ENCODE measurements at regions not wholly inside any gene's neighbourhood (a gene's known extent, or its start where the extent isn't known, plus 50 kb on each side); places are given as distances from the start of the nearest gene placed in this dataset.
"Not testable (repeated sequence)": the region's sequence is repeated elsewhere in the genome, so short reads cannot be mapped to it uniquely, and the experiment has no call there.

DNA sequence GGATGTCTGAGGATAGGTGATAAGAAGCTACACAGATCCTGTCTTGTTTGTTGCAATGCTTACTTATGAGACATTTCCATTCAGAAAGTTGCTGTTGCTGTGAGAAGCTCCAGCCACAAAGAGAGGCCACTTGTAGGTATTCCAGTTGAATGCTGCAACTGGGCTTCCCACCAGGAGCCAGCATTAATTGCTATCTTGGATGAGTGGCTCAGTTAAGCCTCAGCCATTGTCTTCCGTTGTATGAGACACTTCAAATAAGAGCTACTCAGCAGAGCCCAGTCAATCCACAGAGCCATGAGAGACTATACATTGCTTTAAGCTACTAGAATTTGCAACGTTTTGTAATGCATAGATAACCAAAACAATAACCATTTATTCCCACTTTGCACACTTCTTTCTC is 104.3 kb upstream of the ARRDC3 start:
- DNase-seq (ENCODE audit: low read depth), result no peak

DNA sequence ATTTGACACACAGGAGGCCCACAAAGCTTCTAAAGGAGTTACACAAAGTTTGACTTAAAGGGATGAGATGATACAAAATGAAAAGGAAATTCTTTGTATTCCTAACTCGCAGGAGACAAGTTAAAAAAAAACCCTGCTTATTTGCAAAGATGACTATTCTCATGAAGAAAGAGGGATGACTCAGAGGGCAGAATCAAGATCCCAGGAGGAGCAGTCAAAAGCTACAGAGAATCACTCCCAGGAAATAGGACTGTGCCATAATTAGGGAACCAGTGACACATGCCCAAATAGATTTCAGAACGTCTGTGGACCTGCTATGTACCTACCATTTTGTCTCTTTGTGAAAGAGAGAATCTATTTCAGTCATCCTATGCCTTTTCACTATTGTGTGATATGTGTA is 103.5 kb upstream of the ARRDC3 start:
- DNase-seq (ENCODE audit: low read depth), result no peak

DNA sequence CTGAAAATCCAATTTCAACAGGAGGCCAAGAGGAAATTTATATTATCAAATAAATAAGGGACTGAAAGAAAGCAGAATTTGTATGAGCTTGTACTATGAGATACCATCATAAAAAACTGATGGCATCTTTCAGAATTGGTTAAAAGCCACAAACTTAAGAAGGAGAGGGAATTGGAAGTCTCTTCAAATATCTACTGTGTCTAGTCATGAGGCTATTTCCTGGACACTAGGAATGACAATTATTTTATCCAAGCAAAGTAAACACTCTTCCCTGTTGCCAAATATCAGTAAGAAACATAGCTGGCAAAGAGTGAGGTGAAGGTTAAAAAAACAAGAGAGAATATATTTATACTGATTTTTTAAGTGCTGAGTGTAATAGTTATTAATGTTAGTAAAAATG is 101.5 kb upstream of the ARRDC3 start:
- DNase-seq (ENCODE audit: low read depth), result no peak

DNA sequence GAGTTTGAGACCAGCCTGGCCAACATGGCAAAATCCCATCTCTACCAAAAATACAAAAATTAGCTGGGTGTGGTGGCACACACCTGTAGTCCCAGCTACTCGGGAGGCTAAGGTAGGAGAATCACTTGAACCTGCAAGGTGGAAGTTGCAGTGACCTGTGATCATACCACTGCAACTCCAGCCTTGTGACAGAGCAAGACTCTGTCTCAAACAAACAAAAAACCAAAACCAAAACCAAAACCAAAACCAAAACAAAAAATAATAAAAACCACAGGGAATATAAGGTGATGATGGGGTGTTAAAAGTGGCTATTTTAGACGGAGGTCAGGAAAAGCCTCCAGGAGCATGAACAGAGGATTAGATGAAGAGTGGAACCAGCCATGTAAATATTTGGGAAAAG is 96.3 kb upstream of the ARRDC3 start:
- DNase-seq (ENCODE audit: low read depth), result not testable (repeated sequence)

DNA sequence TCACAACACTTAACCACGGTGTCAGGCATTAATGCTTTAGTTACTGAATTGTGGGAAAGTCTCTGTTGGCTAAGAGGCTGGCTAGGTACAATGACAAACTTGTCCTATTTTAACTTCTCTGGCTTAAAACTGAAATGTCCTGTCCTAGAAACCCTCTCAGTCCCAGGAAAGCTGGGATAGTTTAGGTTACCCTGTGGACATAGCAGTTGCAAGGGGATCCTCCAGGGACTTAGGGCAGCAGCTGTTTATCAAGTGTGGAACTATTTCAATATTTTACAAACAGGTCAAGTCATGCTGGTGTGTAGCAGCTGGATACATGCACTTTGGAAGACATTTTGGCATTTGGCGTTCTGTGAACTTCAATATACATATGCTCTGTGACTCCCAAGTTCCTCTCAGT is 95.0 kb upstream of the ARRDC3 start:
- no peak for DNase-seq (ENCODE audit: low read depth)

DNA sequence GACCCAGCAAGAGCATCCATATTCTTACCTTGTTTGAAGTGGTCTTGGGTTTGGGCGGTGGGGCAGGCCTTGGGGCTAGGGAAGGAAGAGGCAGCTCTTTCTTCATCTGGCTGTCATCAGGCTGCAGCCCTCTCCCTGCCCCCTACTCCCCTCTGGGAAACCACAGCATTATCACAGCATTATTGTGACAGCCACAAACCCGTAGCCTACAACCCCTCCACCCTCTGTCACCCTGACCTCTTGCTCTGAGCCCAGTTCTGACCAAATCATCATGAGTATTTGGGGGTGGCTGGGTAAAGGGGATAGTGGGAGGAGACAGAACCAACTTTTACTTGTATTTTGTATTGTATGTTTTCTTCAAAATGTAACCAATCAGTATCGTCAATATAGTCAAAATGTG is 94.3 kb upstream of the ARRDC3 start:
- no peak for DNase-seq (ENCODE audit: low read depth)

DNA sequence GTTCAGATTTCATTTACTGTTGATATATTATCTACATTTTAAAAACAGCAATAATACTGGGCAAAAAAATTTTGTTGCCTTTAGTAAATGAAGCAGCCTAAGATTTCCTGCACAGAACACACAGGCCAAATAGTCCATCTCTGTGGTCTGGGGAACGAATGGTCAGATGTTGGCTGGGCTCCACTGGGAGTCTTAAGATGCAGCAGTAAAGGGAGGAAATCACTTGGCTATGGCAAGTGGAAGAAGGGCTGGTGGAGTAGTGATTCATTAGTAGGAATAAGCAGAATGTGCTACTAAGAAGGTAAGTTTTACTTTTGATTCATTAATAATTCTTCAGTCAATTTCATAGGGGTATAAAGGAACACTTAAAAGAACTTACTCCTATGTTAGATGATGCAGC is 91.1 kb upstream of the ARRDC3 start:
- no peak for DNase-seq (ENCODE audit: low read depth)

DNA sequence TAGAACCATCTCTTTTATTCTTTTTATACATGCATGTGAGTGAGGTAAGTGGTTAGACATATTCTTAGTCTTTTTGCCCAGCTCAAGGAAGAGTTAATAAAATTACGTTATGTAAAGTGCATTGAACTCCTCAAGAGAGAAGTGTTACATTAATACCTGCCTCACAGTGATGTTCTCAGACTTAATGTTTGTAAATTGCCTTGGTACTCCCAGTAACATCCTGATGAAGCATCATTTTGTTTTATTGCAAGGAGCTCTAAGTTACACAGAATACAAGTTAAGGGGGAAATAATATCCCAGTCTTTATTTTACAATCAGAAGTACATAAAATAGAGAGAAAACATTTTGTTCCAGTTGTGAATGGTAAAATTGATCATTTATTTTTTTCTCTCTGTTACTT is 89.5 kb upstream of the ARRDC3 start:
- no peak for DNase-seq (ENCODE audit: low read depth)

DNA sequence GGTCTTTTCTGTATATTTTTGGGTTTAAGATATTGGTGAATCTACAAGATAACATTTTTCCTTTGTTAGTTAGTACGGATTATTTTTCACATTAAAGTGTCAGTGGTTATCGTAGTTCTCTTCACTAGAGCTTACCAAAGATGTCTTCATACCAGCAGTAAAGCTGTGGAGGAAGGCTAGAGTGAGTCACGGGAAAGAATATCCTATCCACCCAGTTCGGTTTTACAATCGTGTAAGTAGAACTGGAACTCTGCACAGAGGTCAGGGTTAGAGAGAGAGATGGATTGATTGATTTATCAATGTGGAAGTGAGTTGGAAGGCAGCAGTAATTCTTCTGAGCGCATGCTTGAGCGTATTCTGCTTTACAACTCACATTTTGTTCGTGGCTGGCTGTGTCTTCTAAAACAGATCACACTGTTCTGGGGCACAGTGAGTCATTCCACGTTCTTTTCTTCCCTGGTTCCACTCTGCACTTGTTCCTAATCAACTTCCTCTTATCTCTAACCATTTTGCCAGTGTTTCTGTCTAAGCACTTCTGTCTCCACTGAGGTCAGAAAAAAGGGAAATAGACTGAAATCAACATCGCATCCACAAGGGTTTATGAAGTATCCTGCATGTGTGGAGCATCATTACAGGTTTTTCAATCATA is 86.5 kb upstream of the ARRDC3 start:
- DNase-seq (ENCODE audit: low read depth), result no peak

DNA sequence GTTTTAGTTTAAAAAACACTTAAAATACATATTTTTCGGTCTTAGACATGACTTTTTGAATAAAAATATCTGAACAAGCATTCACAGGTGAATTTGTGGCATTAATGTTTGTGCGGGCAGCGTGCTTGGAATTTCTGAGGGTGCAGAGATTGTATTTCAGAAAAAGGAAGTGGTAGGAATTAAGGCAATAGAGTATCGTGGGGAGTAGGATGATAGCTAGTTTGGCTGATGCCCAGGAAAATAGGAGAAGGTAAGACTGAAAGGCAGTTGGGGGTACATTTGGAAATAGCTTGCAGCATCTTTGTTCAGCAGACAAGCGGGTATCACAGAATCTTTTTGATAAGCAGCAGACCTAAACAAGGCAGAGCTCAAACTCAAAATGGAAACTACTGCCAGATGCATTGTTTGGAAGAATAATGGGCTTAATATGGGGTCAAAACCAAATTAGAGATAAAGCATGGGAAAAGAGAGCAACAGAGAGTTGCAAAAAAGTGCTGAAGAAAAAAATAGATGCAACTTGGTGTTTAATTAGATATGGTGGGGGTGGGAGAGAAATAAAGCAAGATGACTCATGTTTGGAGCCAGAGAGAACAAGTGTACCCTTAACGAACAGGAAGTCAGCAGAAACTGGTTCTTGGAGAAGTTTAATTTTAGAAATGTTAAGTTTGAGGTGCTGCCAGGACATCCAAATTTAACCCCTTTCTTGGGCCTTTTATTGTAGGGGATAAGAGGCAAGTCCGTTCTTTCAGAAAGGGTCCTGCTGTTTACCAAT is 85.7 kb upstream of the ARRDC3 start:
- no peak for DNase-seq (ENCODE audit: low read depth)

DNA sequence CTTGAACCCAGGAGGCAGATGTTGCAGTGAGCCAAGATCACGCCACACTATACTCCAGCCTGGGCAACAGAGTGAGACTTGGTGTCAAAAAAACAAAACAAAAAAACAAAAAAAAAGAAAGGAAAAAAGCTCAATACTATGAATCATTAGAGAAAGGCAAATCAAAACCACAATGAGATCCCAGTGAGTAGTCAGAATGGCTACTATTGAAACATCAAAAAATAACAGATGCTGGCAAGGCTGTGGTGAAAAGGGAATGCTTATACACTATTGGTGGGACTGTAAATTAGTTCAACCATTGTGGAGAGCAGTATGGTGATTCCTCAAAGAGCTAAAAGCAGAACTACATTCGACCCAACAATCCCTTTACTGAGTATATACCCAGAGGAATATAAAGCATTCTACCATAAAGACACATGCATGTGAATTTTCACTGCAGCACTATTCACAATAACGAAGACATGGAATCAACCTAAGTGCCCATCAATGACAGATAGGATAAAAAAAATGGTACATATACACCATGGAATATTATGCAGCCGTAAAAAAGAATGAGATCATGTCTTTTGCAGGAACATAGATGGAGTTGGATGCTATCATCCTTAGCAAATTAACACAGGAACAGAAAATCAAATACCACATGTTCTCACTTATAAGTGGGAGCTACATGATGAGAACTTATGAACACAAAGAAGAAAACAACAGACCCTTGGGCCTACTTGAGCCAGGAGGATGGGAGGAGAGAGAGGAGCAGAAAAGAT is 81.9 kb upstream of the ARRDC3 start:
- no peak for DNase-seq (ENCODE audit: low read depth)

DNA sequence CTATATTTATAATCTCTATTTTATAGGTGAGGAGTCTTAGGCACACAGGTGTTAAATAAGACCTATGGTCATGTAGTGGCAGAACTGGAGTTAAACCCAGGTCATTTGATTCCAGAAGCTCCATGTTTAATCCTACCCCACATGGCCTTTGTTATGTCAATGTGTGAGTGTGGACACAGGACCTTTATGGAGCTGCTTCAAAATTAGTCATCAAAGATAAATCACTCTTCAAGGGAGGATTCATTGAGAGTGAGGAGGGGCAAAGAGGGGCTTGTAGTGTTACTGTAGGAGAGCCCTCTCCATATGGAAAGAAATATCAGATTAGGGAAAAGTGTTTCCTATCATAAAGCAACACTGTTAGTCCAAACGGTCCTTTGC is 74.6 kb upstream of the ARRDC3 start:
- DNase-seq (ENCODE audit: low read depth), result no peak

DNA sequence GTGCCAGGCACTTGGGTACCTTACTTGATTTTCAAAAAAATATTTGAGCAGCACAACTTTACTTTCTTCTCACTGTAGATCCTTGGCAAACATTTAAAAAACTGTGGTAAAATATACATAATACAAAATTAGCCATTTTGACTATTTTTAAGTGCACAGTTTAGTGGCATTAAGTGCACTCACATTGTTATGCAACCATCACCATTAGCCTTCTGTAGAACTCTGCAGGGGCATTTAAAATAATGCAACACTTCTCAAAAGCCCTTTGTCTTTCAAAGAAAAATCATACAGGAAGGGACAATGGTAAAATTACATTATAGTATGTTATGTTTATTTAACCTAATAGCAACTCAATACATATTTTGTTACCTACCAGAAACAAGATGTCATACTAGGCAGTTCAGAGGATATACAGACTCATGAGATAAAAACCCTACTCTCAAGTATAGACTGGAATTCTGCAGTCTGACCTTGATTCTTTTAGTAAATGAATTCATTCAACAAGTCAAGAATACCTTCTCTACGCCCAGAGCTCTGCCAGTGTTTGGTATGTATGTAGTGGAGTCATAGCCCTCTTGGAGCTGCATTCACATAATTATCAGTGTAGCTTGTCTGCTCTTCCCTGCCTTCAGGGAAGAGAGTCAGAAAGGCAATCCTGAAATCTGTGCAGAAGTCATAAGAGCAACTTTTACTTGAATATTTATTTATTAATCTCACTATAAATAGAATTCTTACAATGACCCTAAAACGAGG is 74.0 kb upstream of the ARRDC3 start:
- DNase-seq (ENCODE audit: low read depth), result no peak

DNA sequence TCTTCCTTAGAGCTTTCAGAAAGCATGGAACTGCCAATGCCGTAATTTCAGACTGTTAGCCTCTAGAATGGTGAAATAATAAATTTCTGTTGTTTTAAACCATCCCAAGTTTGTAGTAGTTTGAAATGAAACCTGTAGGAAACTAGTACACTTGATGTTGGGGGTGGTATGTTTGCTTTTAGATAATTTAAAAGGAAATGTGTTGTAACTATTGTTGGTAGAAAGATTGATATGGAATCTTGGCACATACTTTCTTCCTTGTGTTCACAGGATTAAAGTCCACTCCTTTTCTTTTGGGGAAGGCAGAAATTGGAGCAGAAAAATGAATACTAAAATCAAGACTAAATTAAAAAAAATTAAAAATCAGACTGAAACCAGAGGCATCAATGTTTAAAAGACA is 66.0 kb upstream of the ARRDC3 start:
- no peak for DNase-seq (ENCODE audit: low read depth)

DNA sequence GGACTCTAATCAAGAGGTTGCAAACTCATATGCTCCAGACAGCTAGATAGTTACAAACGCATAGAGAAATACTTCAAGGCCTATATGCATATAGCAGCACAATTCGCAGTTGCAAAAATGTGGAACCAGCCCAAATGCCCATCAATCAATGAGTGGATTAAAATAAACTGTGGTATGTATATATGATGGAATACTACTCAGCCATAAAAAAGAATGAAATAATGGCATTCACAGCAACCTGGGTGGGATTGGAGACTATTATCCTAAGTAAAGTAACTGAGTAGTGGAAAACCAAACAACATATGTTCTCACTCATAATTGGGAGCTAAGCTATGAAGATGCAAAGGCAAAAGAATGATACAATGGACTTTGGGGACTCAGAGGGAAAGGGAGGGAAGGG is 65.0 kb upstream of the ARRDC3 start:
- DNase-seq (ENCODE audit: low read depth), result not testable (repeated sequence)

DNA sequence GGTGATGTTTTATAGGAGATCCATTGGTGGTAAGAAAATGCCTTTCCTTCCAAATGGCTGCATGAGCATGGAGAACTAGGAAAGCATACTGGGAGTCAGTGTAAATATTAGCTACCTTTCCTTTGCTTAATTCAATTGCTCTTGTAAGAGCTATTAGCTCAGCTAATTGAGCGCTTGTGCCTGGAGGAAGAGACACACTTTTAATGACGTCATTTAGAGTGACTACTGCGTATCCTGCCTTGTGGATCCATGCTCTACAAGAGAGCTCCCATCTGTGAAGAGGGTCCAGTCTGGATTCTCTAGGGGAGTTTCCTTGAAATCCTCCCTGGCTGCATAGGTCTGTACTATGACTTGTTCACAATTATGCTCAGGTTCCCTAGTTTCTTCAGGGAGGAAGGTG is 63.8 kb upstream of the ARRDC3 start:
- DNase-seq (ENCODE audit: low read depth), result not testable (repeated sequence)

DNA sequence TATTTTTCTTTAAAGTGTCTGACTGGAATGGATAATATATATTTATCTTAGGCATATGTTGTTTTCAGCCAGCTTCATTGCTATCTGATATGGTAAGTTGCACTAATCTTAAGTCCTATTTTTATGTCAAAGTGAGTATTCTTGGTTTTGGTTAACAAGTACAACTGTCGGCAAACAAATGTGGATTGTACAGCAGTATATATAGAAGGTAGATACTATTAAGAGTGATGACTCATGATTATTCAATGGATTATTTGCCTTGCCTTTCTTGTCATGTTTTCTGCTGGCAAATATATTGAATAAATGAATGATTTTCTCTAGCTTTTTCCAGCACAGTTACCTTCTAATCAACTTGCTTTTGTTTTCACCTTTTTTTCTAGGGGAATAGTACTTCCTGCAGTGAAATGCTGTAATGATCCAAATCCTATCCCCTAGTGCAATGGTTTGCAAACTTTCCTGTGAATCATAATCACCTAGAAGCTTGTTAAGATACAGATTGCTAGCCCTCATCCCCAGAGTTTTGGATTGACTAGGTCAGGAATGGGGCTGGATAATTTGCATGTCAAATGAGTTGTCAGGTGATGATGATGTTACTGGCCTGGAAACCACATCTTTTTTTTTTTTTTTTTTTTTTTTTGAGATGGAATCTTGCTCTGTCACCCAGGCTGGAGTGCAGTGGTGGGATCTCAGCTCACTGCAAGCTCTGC is 60.8 kb upstream of the ARRDC3 start:
- DNase-seq (ENCODE audit: low read depth), result no peak

DNA sequence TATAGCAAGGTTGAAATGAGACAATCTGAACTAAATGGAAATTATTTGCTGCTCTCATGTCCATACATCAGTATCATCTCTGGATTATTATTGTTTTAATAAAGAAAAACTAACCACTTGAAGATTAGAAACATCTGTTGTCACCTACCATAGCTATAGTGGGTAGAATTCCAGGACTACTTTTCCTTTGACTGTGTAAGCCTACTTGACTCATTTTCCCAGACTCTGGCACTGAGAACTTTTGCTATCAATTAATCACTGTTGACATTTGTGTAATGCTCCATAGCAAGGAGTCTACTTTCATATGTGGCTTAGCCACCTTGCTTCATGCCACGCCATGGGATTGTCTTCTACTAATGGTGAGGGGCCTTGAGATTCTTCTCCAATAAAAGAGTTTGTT is 59.9 kb upstream of the ARRDC3 start:
- peak; percentile 11 for DNase-seq (ENCODE audit: low read depth)

DNA sequence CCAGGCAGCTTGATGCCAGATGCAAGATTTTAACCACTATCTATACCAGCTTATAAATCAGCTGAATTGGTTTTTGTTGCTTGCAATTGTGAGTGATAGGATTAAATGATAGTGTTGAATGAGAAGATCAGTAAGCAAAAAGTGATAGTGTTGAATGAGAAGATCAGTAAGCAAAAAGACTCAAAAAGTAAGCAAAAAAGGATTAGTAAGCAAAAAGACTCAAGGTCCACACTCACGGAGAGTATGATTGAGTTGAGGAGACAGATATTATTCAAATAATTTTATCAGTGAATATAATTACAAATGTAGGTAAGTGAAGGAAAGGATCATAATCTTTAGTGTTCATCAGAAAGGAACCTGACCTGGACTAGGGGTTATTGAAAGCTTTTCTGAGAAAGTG is 58.0 kb upstream of the ARRDC3 start:
- no peak for DNase-seq (ENCODE audit: low read depth)

DNA sequence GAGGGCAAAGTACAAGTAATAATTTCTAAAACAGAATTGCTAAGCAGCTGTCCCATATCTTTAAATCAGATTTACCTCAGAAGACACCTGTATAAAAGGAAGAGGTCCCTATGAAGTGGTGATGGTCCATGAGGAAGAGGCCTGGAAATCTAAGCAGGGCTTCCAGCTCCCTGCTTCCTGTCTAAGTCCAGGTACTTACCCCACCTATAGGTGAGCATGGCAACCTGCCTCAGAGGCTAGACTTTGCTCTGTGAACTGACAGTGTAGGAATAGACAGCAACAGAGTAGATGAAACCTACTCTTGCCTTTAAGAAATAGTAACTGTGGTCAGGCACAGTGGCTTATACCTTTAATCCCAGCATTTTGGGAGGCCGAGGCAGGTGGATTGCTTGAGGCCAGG is 55.8 kb upstream of the ARRDC3 start:
- no peak for DNase-seq (ENCODE audit: low read depth)

DNA sequence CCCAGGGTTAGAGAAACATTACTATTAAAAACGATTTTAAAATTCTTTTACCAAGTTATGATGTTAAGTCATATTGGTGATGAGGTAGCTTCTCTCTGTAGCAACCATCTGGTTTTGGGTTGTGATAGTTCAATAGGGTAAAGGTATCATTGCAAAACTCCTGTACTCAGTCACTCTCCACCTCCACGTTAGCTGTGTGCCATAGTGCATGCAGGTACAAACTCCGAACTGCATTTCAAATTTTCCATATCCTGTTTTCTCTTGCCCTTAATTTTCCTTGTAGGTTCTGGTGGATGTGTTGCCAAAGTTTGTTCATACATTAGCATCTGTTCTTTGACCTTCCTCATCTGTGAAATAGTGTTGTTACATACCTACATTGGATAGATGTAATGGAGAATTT is 53.1 kb upstream of the ARRDC3 start:
- no peak for DNase-seq (ENCODE audit: low read depth)

DNA sequence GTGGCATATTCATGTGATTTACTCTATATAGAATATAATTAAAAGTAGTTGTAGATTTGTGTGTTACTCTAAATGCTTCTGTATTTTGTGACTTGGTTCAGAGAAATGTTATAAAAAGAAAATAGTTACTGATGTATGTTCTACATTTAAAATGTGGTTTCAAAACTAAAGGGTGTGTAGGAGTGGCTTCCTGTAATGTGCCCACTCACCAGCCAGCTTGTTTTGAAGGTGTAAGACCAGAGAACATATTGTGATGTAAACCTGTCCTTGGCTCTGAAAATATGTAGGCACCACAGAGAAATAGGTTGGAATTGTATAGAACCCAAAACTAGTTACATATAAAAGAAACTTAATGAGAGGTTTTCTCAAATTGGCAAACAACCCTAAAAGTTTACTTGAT is 51.2 kb upstream of the ARRDC3 start:
- no peak for DNase-seq (ENCODE audit: low read depth)

Measured in HS-27A (cell line).